ENCODE measurements at regions not wholly inside any gene's neighbourhood (a gene's known extent, or its start where the extent isn't known, plus 50 kb on each side); places are given as distances from the start of the nearest gene placed in this dataset.

- Histone ChIP-seq H3K36me3 (no peaks in the 10 kb centered on the region), H3K4me1 (no peaks in the 10 kb centered on the region), H3K9me3 (no peaks in the 10 kb centered on the region), H3K27ac (no peak overlapping the region), H3K4me3 (no peak overlapping the region), H3K27me3 (peaks cover 0 to 7% (median 0%) of the 10 kb centered on the region in 9 donors)
- DNase-seq (no peak), ATAC-seq (no peak)
- TF ChIP-seq POLR2A (IDR thresholded peaks at IDR 0.05) (no peak), CTCF (IDR thresholded peaks at IDR 0.05) (no peak)
- intact Hi-C loops (cut with DNase I), result loop anchor here in 1 of 10 donors (5.0 kb wide), 1 partner anchor 34 kb away; no protein-coding TSS in a partner anchor
These were observed 64.6 kb upstream of the SHB start for GRCh38 chr9:38133595-38133994.

- H3K27me3 ChIP-seq, result peaks cover 0 to 7% (median 0%) of the 10 kb centered on the region in 9 donors
- no peak overlapping the region for H3K4me3 ChIP-seq
- H3K4me1 ChIP-seq, result no peaks in the 10 kb centered on the region
- H3K9me3 ChIP-seq, result no peaks in the 10 kb centered on the region
- ATAC-seq, result no peak
- no peaks in the 10 kb centered on the region for H3K36me3 ChIP-seq
- intact Hi-C loops (cut with DNase I), result loop anchor here in 1 of 10 donors (5.0 kb wide), 1 partner anchor 34 kb away; no protein-coding TSS in a partner anchor
- no peak for TF ChIP-seq CTCF (IDR thresholded peaks at IDR 0.05)
- no peak for TF ChIP-seq POLR2A (IDR thresholded peaks at IDR 0.05)
- DNase-seq, result no peak
- no peak overlapping the region for H3K27ac ChIP-seq
- WGBS, 4 donors, result 86 to 91% (median 90%) methylated on average over 5 of the region's 5 CpGs
These were observed 63.9 kb upstream of the SHB start for GRCh38 chr9:38132956-38133355.

- ATAC-seq (no peak), DNase-seq (no peak)
- Histone ChIP-seq H3K9me3 (no peaks in the 10 kb centered on the region), H3K36me3 (no peaks in the 10 kb centered on the region), H3K27me3 (peaks cover 0 to 7% (median 0%) of the 10 kb centered on the region in 9 donors), H3K27ac (no peak overlapping the region), H3K4me3 (no peak overlapping the region), H3K4me1 (no peaks in the 10 kb centered on the region)
- 82 to 90% (median 88%) methylated on average over 8 of the region's 8 CpGs for WGBS, 4 donors
- intact Hi-C loops (cut with DNase I), result loop anchor here in 1 of 10 donors (5.0 kb wide), 1 partner anchor 36 kb away; no protein-coding TSS in a partner anchor
- TF ChIP-seq CTCF (IDR thresholded peaks at IDR 0.05) (no peak), POLR2A (IDR thresholded peaks at IDR 0.05) (no peak)
These were observed 62.7 kb upstream of the SHB start for GRCh38 chr9:38131729-38132128.

- TF ChIP-seq CTCF (IDR thresholded peaks at IDR 0.05), result no peak
- no peak for TF ChIP-seq POLR2A (IDR thresholded peaks at IDR 0.05)
- no peak overlapping the region for H3K27ac ChIP-seq
- 66 to 73% (median 69%) methylated on average over 5 of the region's 5 CpGs for WGBS, 4 donors
- no peak overlapping the region for H3K4me3 ChIP-seq
- H3K36me3 ChIP-seq, result no peaks in the 10 kb centered on the region
- no peaks in the 10 kb centered on the region for H3K4me1 ChIP-seq
- H3K9me3 ChIP-seq, result no peaks in the 10 kb centered on the region
- ATAC-seq, result peak in 3 of 4 donors; percentile 45 to 68 (median 60)
- peak in 1 of 5 donors; percentile 37 for DNase-seq
- intact Hi-C loops (cut with DNase I), result loop anchor here in 1 of 10 donors (5.0 kb wide), 1 partner anchor 37 kb away; no protein-coding TSS in a partner anchor
- peaks cover 0 to 1% (median 0%) of the 10 kb centered on the region in 9 donors for H3K27me3 ChIP-seq
These were observed 61.7 kb upstream of the SHB start for GRCh38 chr9:38130724-38131123.
